ENCODE measurements at regions not wholly inside any gene's neighbourhood (a gene's known extent, or its start where the extent isn't known, plus 50 kb on each side); places are given as distances from the start of the nearest gene placed in this dataset.

- no peak for TF ChIP-seq CTCF (IDR thresholded peaks at IDR 0.05; ENCODE audit: low read depth, low read length, missing control alignments)
- no peak for DNase-seq (ENCODE audit: low read depth)
- no peak overlapping the region for H3K4me3 ChIP-seq (ENCODE audit: low read depth, low read length)
Observed at GRCh38 chr14:87449016-87449415, 544.0 kb downstream of the GALC start.

- no peak for DNase-seq (ENCODE audit: low read depth)
- TF ChIP-seq CTCF (IDR thresholded peaks at IDR 0.05; ENCODE audit: low read depth, low read length, missing control alignments), result no peak
- no peak overlapping the region for H3K4me3 ChIP-seq (ENCODE audit: low read depth, low read length)
Observed at GRCh38 chr14:87443787-87444186, 549.2 kb downstream of the GALC start.

- no peak overlapping the region for H3K4me3 ChIP-seq (ENCODE audit: low read depth, low read length)
- no peak for TF ChIP-seq CTCF (IDR thresholded peaks at IDR 0.05; ENCODE audit: low read depth, low read length, missing control alignments)
- no peak for DNase-seq (ENCODE audit: low read depth)
Observed at GRCh38 chr14:87443039-87443438, 549.9 kb downstream of the GALC start.

GRCh38 chr14:87437158-87437557, 555.8 kb downstream of the GALC start:
- DNase-seq (ENCODE audit: low read depth), result no peak
- TF ChIP-seq CTCF (IDR thresholded peaks at IDR 0.05; ENCODE audit: low read depth, low read length, missing control alignments), result no peak
- no peak overlapping the region for H3K4me3 ChIP-seq (ENCODE audit: low read depth, low read length)

- H3K4me3 ChIP-seq (ENCODE audit: low read depth, low read length), result no peak overlapping the region
- TF ChIP-seq CTCF (IDR thresholded peaks at IDR 0.05; ENCODE audit: low read depth, low read length, missing control alignments), result no peak
Observed at GRCh38 chr14:87434680-87435079, 558.3 kb downstream of the GALC start.

GRCh38 chr14:87434011-87434410, 559.0 kb downstream of the GALC start:
- no peak for DNase-seq (ENCODE audit: low read depth)
- TF ChIP-seq CTCF (IDR thresholded peaks at IDR 0.05; ENCODE audit: low read depth, low read length, missing control alignments), result no peak
- no peak overlapping the region for H3K4me3 ChIP-seq (ENCODE audit: low read depth, low read length)

More at GRCh38 chr14:87434680-87435079, 558.3 kb downstream of the GALC start:
- DNase-seq (ENCODE audit: low read depth), result no peak

GRCh38 chr14:87432698-87433097, 560.3 kb downstream of the GALC start:
- no peak overlapping the region for H3K4me3 ChIP-seq (ENCODE audit: low read depth, low read length)
- DNase-seq (ENCODE audit: low read depth), result no peak
- TF ChIP-seq CTCF (IDR thresholded peaks at IDR 0.05; ENCODE audit: low read depth, low read length, missing control alignments), result no peak
